GM23338 (cell line): ENCODE measurements at regions not wholly inside any gene's neighbourhood (a gene's known extent, or its start where the extent isn't known, plus 50 kb on each side); places are given as distances from the start of the nearest gene placed in this dataset.

Experiments used
- ATAC-seq: fragments of 200-7000 bp; cut with Tn5 transposase; 3 replicates; pipeline ENCODE4 v1.9.1; 2020
- DNase-seq: peaks from one replicate; pipeline ENCODE4 v3.0.0-alpha.2; 2015; ENCODE audit warnings: low spot score
- H2AFZ ChIP-seq: fragments of 200-600 bp; sonication (generic); 2 replicates; pipeline ENCODE4 v1.8.0; 2016; ENCODE audit warnings: antibody characterized with exemption, mild to moderate bottlenecking, moderate library complexity
- H3F3A ChIP-seq: fragments of 200-600 bp; sonication (generic); replicated peaks from 2 replicates; pipeline ENCODE4 v1.8.0; 2017; ENCODE audit warnings: antibody characterized with exemption, mixed run types, low read depth
- H3K27ac ChIP-seq: fragments of 200-600 bp; sonication (generic); 2 replicates; pipeline ENCODE4 v1.6.1; 2016; ENCODE audit warnings: low read depth
- H3K27me3 ChIP-seq: fragments of 200-600 bp; sonication (generic); 2 replicates; pipeline ENCODE4 v1.8.0; 2016; ENCODE audit warnings: mild to moderate bottlenecking, mixed run types, moderate library complexity; ENCODE audit not compliant: insufficient read depth
- H3K36me3 ChIP-seq: fragments of 200-600 bp; sonication (generic); 2 replicates; pipeline ENCODE4 v1.8.0; 2016; ENCODE audit warnings: mild to moderate bottlenecking; ENCODE audit not compliant: insufficient read depth
- H3K4me1 ChIP-seq: fragments of 200-600 bp; sonication (generic); 2 replicates; pipeline ENCODE4 v1.8.0; 2016; ENCODE audit warnings: mild to moderate bottlenecking, moderate library complexity; ENCODE audit not compliant: insufficient read depth
- H3K4me2 ChIP-seq: fragments of 200-600 bp; sonication (generic); 2 replicates; pipeline ENCODE4 v1.7.1; 2017; ENCODE audit warnings: mixed run types
- H3K4me3 ChIP-seq: fragments of 200-600 bp; sonication (generic); 2 replicates; pipeline ENCODE4 v1.6.1; 2016; ENCODE audit warnings: mixed run types
- H3K79me2 ChIP-seq: fragments of 200-600 bp; sonication (generic); replicated peaks from 2 replicates; pipeline ENCODE4 v1.8.0; 2017; ENCODE audit warnings: mild to moderate bottlenecking; ENCODE audit not compliant: insufficient read depth
- H3K9me2 ChIP-seq: fragments of 200-600 bp; sonication (generic); 2 replicates; pipeline ENCODE4 v1.8.0; 2017; ENCODE audit not compliant: insufficient read depth
- H4K20me1 ChIP-seq: fragments of 200-600 bp; sonication (generic); replicated peaks from 2 replicates; pipeline ENCODE4 v1.8.0; 2017; ENCODE audit warnings: mild to moderate bottlenecking; ENCODE audit not compliant: insufficient read depth
- H3K27ac Mint-ChIP-seq: 2 replicates; pipeline ENCODE4 v1.8.0; 2020; ENCODE audit warnings: inconsistent platforms, mild to moderate bottlenecking, moderate library complexity, mixed read lengths
- H3K27me3 Mint-ChIP-seq: 3 replicates; pipeline ENCODE4 v1.8.0; 2022; ENCODE audit warnings: low read depth, mild to moderate bottlenecking, moderate library complexity, mixed read lengths, inconsistent platforms; ENCODE audit not compliant: insufficient read depth, poor library complexity
- H3K36me3 Mint-ChIP-seq: 3 replicates; pipeline ENCODE4 v1.8.0; 2021; ENCODE audit warnings: low read depth, mild to moderate bottlenecking, inconsistent platforms, moderate library complexity, mixed read lengths
- H3K4me1 Mint-ChIP-seq: 3 replicates; pipeline ENCODE4 v1.8.0; 2020; ENCODE audit warnings: mild to moderate bottlenecking, inconsistent platforms, mixed read lengths
- H3K4me3 Mint-ChIP-seq: 3 replicates; pipeline ENCODE4 v1.8.0; 2021; ENCODE audit warnings: moderate library complexity, mild to moderate bottlenecking, inconsistent platforms, mixed read lengths
- H3K9me3 Mint-ChIP-seq: 3 replicates; pipeline ENCODE4 v1.8.0; 2020; ENCODE audit warnings: moderate library complexity, mild to moderate bottlenecking, inconsistent platforms, mixed read lengths
- CREB1 ChIP-seq: fragments of 250-450 bp; sonication (Bioruptor Pico); IDR thresholded peaks from 2 replicates; pipeline ENCODE4 v1.5.0; 2020; ENCODE audit warnings: low read depth, mild to moderate bottlenecking, moderate library complexity
- EZH2 ChIP-seq: fragments of 200-600 bp; sonication (generic); IDR thresholded peaks from one replicate; pipeline ENCODE4 v1.8.0; 2017; ENCODE audit warnings: antibody characterized with exemption, mild to moderate bottlenecking, low read depth; ENCODE audit not compliant: unreplicated experiment
- EZH2phosphoT487 ChIP-seq: fragments of 200-600 bp; sonication (generic); IDR thresholded peaks from one replicate; pipeline ENCODE4 v1.8.1; 2018; ENCODE audit warnings: antibody characterized with exemption; ENCODE audit not compliant: unreplicated experiment
- NANOG ChIP-seq: IDR thresholded peaks from 2 replicates; pipeline ENCODE4 v1.6.1; 2016; ENCODE audit warnings: antibody characterized with exemption, borderline replicate concordance
- POLR2AphosphoS5 ChIP-seq: IDR thresholded peaks from 2 replicates; pipeline ENCODE4 v1.6.1; 2016; ENCODE audit warnings: antibody characterized with exemption, low read depth
- REST ChIP-seq: IDR thresholded peaks from one replicate; pipeline ENCODE4 v1.6.1; 2018; ENCODE audit warnings: antibody characterized with exemption; ENCODE audit not compliant: unreplicated experiment
- STAT1 ChIP-seq: IDR thresholded peaks from one replicate; pipeline ENCODE4 v1.6.1; 2016; ENCODE audit warnings: antibody characterized with exemption; ENCODE audit not compliant: unreplicated experiment
- ZNF114 ChIP-seq: fragments of 250-450 bp; sonication (Bioruptor Pico); IDR thresholded peaks from 2 replicates; pipeline ENCODE4 v1.5.0; 2020; ENCODE audit warnings: mild to moderate bottlenecking, moderate library complexity
- ZNF331 ChIP-seq: fragments of 250-450 bp; sonication (Bioruptor Pico); IDR thresholded peaks from 2 replicates; pipeline ENCODE4 v1.5.0; 2020; ENCODE audit warnings: low read depth, mild to moderate bottlenecking, moderate library complexity
- ZNF462 ChIP-seq: fragments of 250-450 bp; sonication (Bioruptor Pico); IDR thresholded peaks from 2 replicates; pipeline ENCODE4 v1.5.0; 2020; ENCODE audit warnings: mild to moderate bottlenecking, moderate library complexity

GRCh38 chr10:44460416-44460815 is 75.5 kb upstream of the CXCL12 start (continued):
- TF ChIP-seq ZNF462 (CRISPR knock-in tag), result no peak
- no peak for TF ChIP-seq ZNF331 (CRISPR knock-in tag)
- no peak for TF ChIP-seq STAT1
- no peak for TF ChIP-seq CREB1
- no peak for TF ChIP-seq POLR2AphosphoS5
- TF ChIP-seq EZH2, result no peak
- TF ChIP-seq NANOG, result no peak
- no peak for TF ChIP-seq EZH2phosphoT487
- no peak for TF ChIP-seq ZNF114 (CRISPR knock-in tag)

GRCh38 chr10:44462338-44462914 is 77.5 kb upstream of the CXCL12 start:
- Histone ChIP-seq H3F3A (no peaks in the 10 kb centered on the region), H3K79me2 (no peaks in the 10 kb centered on the region), H3K4me1 (no peaks in the 10 kb centered on the region), H3K4me2 (no peak overlapping the region), H3K9me2 (peaks cover 6% of the 10 kb centered on the region; the same call in 1 of the 2 replicates), H4K20me1 (no peaks in the 10 kb centered on the region), H2AFZ (no peak overlapping the region), H3K27me3 (no peaks in the 10 kb centered on the region), H3K27ac (no peak overlapping the region), H3K36me3 (no peaks in the 10 kb centered on the region), H3K4me3 (no peak overlapping the region)
- Mint-ChIP-seq H3K4me1 (peaks cover 2% of the 10 kb centered on the region; the same call in 1 of the 3 replicates), H3K27me3 (peaks cover 1% of the 10 kb centered on the region), H3K27ac (no peak overlapping the region), H3K36me3 (no peaks in the 10 kb centered on the region), H3K9me3 (no peaks in the 10 kb centered on the region; the same call in 2 of the 3 replicates), H3K4me3 (no peak overlapping the region)
- TF ChIP-seq REST (no peak), CREB1 (no peak)
- no peak for ATAC-seq
- DNase-seq, result no peak
